HepG2 (cell line): ENCODE measurements at regions not wholly inside any gene's neighbourhood (a gene's known extent, or its start where the extent isn't known, plus 50 kb on each side); places are given as distances from the start of the nearest gene placed in this dataset.
"Not testable (repeated sequence)": the region's sequence is repeated elsewhere in the genome, so short reads cannot be mapped to it uniquely, and the experiment has no call there.

Source experiments
- ATAC-seq: fragments of 200-7000 bp; cut with Tn5 transposase; 3 replicates; pipeline ENCODE4 v1.9.1; 2020; ENCODE audit warnings: mild to moderate bottlenecking, moderate library complexity
- BruUV-seq: library from RNA; stranded (reverse); fragments of 400-500 nt; replicated peaks from 2 replicates; lab custom pipeline; 2021; lab: Mats Ljungman, UMichigan
- CTCF ChIA-PET: fragments of 300-600 bp; formaldehyde crosslinking; extraction: SDS; loops from one replicate; lab custom pipeline; 2021; ENCODE audit warnings: low total read pairs, inconsistent platforms, low intra/inter-chr PET ratio; lab: Yijun Ruan, JAX
- POLR2A ChIA-PET: fragments of 350-600 bp; sonication (Branson Sonifier 250); formaldehyde crosslinking; loops from one replicate; lab custom pipeline; 2020; ENCODE audit warnings: antibody characterized with exemption, inconsistent platforms; lab: Yijun Ruan, JAX
- DNase-seq: peaks from one replicate; pipeline ENCODE4 v3.0.0-alpha.2; 2015; ENCODE audit warnings: low spot score
- FAIRE-seq: peaks from 3 replicates; lab custom pipeline; 2011; peaks lifted over from hg19 to GRCh38; lab: Jason Lieb, UNC
- H2AFZ ChIP-seq: one replicate; pipeline ENCODE4 v1.6.1; 2011; ENCODE audit warnings: low read length, inconsistent platforms
- H3K27ac ChIP-seq: fragments of 300-600 bp; 3 replicates; pipeline ENCODE4 v1.8.0; 2011; ENCODE audit warnings: mixed run types, mild to moderate bottlenecking, mixed read lengths, low read length, inconsistent platforms; ENCODE audit not compliant: insufficient read depth; ENCODE audit errors: extremely low read length
- H3K27me3 ChIP-seq, 2 experiments: fragments of 200-600 bp in 1 of 2; 2 replicates in 1 of 2; 3 replicates in 1 of 2; pipeline versions ENCODE4 v1.6.0 to v1.8.0; 2011; ENCODE audit warnings: low read length in 2 of 2, mild to moderate bottlenecking in 2 of 2, moderate library complexity in 2 of 2, inconsistent platforms in 1 of 2; ENCODE audit not compliant: insufficient read depth in 2 of 2, control insufficient read depth in 1 of 2
- H3K36me3 ChIP-seq, 2 experiments: fragments of 200-600 bp in 1 of 2; replicated peaks in 1 of 2; 2 replicates in 1 of 2; 3 replicates in 1 of 2; pipeline versions ENCODE4 v1.5.1 to v1.8.0; 2011; ENCODE audit warnings: low read length in 2 of 2, inconsistent platforms in 1 of 2; ENCODE audit not compliant: insufficient read depth in 2 of 2, control insufficient read depth in 1 of 2
- H3K4me1 ChIP-seq: 2 replicates; pipeline ENCODE4 v1.5.1; 2012; ENCODE audit warnings: low read length, inconsistent platforms; ENCODE audit not compliant: insufficient read depth
- H3K4me2 ChIP-seq: 2 replicates; pipeline ENCODE4 v1.6.0; 2011; ENCODE audit warnings: low read depth, low read length, inconsistent platforms
- H3K4me3 ChIP-seq, 3 experiments: fragments of 200-600 bp in 1 of 3; sonication (generic), shearing (Covaris generic) in 1 of 3; replicated peaks in 1 of 3; 2 replicates each; pipeline ENCODE4 v1.5.1; 2011 to 2016; ENCODE audit warnings: low read length in 3 of 3, inconsistent platforms in 2 of 3, low read depth in 2 of 3, mild to moderate bottlenecking in 2 of 3, control low read depth in 1 of 3, mixed read lengths in 1 of 3; ENCODE audit not compliant: insufficient read depth in 1 of 3
- H3K79me2 ChIP-seq: one replicate; pipeline ENCODE4 v1.6.1; 2011; ENCODE audit warnings: low read length, inconsistent platforms; ENCODE audit not compliant: insufficient read depth
- H3K9ac ChIP-seq: 2 replicates; pipeline ENCODE4 v1.6.0; 2011; ENCODE audit warnings: mild to moderate bottlenecking, low read depth, low read length, inconsistent platforms; ENCODE audit not compliant: insufficient read depth
- H3K9me3 ChIP-seq: 2 replicates; pipeline ENCODE4 v1.5.1; 2012; ENCODE audit warnings: mild to moderate bottlenecking, low read length
- H4K20me1 ChIP-seq: 2 replicates; pipeline ENCODE4 v1.6.0; 2011; ENCODE audit warnings: inconsistent platforms, mild to moderate bottlenecking, low read length, moderate library complexity; ENCODE audit not compliant: insufficient read depth
- FOSL2 ChIP-seq: sonication (generic); formaldehyde crosslinking; IDR thresholded peaks from 2 replicates; pipeline ENCODE4 v1.4.0; 2020; ENCODE audit warnings: missing genetic modification reagents
- HNF4A ChIP-seq: sonication (generic); formaldehyde crosslinking; IDR thresholded peaks from 2 replicates; pipeline ENCODE4 v1.4.0; 2020; ENCODE audit warnings: missing genetic modification reagents
- MBD4 ChIP-seq: IDR thresholded peaks from 2 replicates; pipeline ENCODE4 v1.6.1; 2012; ENCODE audit warnings: low read length, inconsistent platforms, borderline replicate concordance
- SIN3B ChIP-seq: fragments of 150-350 bp; IDR thresholded peaks from 2 replicates; pipeline ENCODE4 v1.6.1; 2014; ENCODE audit warnings: low read length
- SP2 ChIP-seq: sonication (generic); formaldehyde crosslinking; IDR thresholded peaks from 2 replicates; pipeline ENCODE4 v1.5.1; 2020; ENCODE audit warnings: mild to moderate bottlenecking, missing genetic modification reagents
- YY1 ChIP-seq: IDR thresholded peaks from 2 replicates; pipeline ENCODE4 v1.6.1; 2011; ENCODE audit warnings: low read length, low read depth, moderate library complexity, mild to moderate bottlenecking; ENCODE audit not compliant: insufficient read depth, insufficient replicate concordance
- ZBTB8A ChIP-seq: sonication (generic); formaldehyde crosslinking; IDR thresholded peaks from 2 replicates; pipeline ENCODE4 v1.4.0; 2020; ENCODE audit warnings: mild to moderate bottlenecking, low read depth, missing genetic modification reagents, borderline replicate concordance
- ZNF3 ChIP-seq: IDR thresholded peaks from 2 replicates; pipeline ENCODE4 v1.7.0; 2017; ENCODE audit warnings: inconsistent platforms
- ZNF543 ChIP-seq: sonication (generic); formaldehyde crosslinking; IDR thresholded peaks from 2 replicates; pipeline ENCODE4 v1.4.0; 2020; ENCODE audit warnings: mild to moderate bottlenecking, missing genetic modification reagents
- ZNF562 ChIP-seq: sonication (generic); formaldehyde crosslinking; IDR thresholded peaks from 2 replicates; pipeline ENCODE4 v1.8.0; 2022; ENCODE audit warnings: missing genetic modification reagents, borderline replicate concordance
- ZNF644 ChIP-seq: IDR thresholded peaks from 2 replicates; pipeline ENCODE4 v1.6.1; 2016; ENCODE audit warnings: low read depth
- WGBS: methylation state at CpG from one replicate; pipeline ENCODE4 v1.1.6; 2017; ENCODE audit warnings: low lambda C conversion rate; 5-methylcytosine and 5-hydroxymethylcytosine counted together
- in situ Hi-C: cut with HindIII; loops from 2 replicates; pipeline ENCODE4 v1.10.0; 2017; ENCODE audit warnings: low pct_unique_long_range_greater_than_20kb; ENCODE audit not compliant: extremely low pct_ligation_motif_present
- intact Hi-C: fragments of 100-400 bp; cut with micrococcal nuclease; formaldehyde crosslinking; loops from one replicate; pipeline ENCODE4 v1.10.0; 2022; ENCODE audit not compliant: unreplicated experiment

DNA sequence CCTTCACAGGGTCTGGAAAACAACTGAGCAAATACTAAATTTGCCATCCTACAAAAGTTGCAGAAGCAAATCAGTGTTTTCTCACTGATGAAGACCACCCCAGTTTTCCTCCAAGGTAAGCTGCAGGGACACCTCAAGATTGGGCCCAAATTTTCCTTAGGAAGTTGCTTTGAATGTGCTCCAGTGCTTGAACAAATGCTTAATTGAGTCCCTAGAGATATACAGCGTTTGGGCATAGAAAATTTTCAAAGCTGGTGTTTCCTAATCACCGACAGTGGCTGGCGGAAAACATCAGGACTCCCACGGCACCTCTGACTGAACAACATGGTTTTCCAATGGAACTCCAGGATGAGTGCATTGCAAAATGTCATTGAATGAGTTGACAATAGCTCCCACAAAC is 92.5 kb upstream of the HMGA2 start:
- H4K20me1 ChIP-seq, result no peaks in the 10 kb centered on the region
- H3K4me1 ChIP-seq, result peaks cover 7% of the 10 kb centered on the region; the same call in 1 of the 2 replicates
- H3K9me3 ChIP-seq, result no peaks in the 10 kb centered on the region
- peaks cover 3 to 48% of the 10 kb centered on the region in 2 experiments; a peak in 3 of 5 replicates for H3K27me3 ChIP-seq
- in situ Hi-C loops, result no loop called here
- no peak overlapping the region for H2AFZ ChIP-seq
- H3K9ac ChIP-seq, result no peak overlapping the region
- no peak for TF ChIP-seq SP2 (CRISPR knock-in tag)
- BruUV-seq, result no TSS peak
- intact Hi-C loops, result no loop called here
- ChIA-PET CTCF (no interaction called here), POLR2A (no interaction called here)
- ATAC-seq (no peak), FAIRE-seq (no peak), DNase-seq (no peak)
- H3K27ac ChIP-seq, result no peak overlapping the region
- no peaks in the 10 kb centered on the region for H3K36me3 ChIP-seq
- WGBS, result 30% methylated on average over 2 of the region's 4 CpGs
- H3K4me2 ChIP-seq, result no peak overlapping the region
- H3K4me3 ChIP-seq, result no peak overlapping the region
- no peaks in the 10 kb centered on the region for H3K79me2 ChIP-seq

DNA sequence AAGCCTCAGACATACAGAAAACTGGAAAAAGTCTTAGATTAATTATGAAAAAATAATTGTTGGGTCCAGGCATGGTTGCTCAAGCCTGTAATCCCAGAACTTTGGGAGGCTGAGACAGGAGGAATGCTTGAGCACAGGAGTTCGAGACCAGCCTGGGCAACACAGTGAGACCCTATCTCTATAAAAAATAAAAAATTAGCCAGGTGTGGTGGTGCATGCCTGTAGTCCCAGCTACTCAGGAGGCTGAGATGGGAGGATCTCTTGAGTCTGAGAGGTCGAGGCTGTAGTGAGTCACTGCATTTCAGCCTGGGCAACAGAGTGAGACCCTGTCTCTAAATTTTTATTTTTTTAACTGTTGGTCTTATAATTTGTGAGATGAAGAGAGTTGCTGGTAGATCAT is 90.6 kb upstream of the HMGA2 start:
- ATAC-seq, H3K27ac ChIP-seq, H3K9me3 ChIP-seq, H3K36me3 ChIP-seq, in situ Hi-C loops, CTCF ChIA-PET, H3K4me3 ChIP-seq, H3K4me2 ChIP-seq, H3K4me1 ChIP-seq, DNase-seq, POLR2A ChIA-PET, H3K9ac ChIP-seq, H3K79me2 ChIP-seq, H4K20me1 ChIP-seq, FAIRE-seq, intact Hi-C loops, H2AFZ ChIP-seq, BruUV-seq: not testable (repeated sequence)
- WGBS, result 0% methylated on average over 2 of the region's 2 CpGs
- H3K27me3 ChIP-seq, result peaks cover 3 to 37% of the 10 kb centered on the region in 2 experiments; a peak in 3 of 5 replicates

DNA sequence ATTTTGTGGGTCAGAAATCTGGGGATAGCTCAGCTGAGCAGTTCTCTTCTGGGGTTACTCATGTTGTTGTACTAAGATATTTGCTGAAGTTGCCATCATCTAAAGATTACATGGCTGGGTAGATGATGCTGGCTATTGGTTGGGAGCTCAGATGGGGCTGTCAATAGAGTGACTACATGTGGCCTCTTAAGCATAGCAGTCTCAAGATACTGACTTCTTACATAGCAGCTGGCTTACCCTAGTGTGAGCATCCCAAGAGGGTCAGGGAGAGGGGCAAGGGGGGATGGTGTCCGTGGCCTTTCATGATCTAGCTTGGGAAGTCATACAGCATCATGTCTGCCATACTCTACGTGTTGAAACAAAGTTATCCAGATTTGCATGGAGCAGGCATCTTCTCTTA is 90.1 kb upstream of the HMGA2 start:
- Histone ChIP-seq H3K9ac (no peak overlapping the region), H3K4me2 (no peak overlapping the region), H3K27me3 (peaks cover 3 to 31% of the 10 kb centered on the region in 2 experiments; a peak in 3 of 5 replicates), H3K9me3 (no peaks in the 10 kb centered on the region), H4K20me1 (no peaks in the 10 kb centered on the region), H3K27ac (no peak overlapping the region), H3K36me3 (no peaks in the 10 kb centered on the region), H3K4me3 (no peak overlapping the region), H3K4me1 (no peaks in the 10 kb centered on the region), H3K79me2 (no peaks in the 10 kb centered on the region), H2AFZ (no peak overlapping the region)
- intact Hi-C loops, result no loop called here
- BruUV-seq, result no TSS peak
- ChIA-PET POLR2A (no interaction called here), CTCF (no interaction called here)
- in situ Hi-C loops, result no loop called here
- FAIRE-seq (no peak), DNase-seq (no peak), ATAC-seq (no peak)
- WGBS, result 0% methylated on average over 2 of the region's 2 CpGs
- no peak for TF ChIP-seq FOSL2 (CRISPR knock-in tag)
- TF ChIP-seq ZBTB8A, result no peak
- no peak for TF ChIP-seq YY1
- no peak for TF ChIP-seq ZNF3
- no peak for TF ChIP-seq SIN3B
- TF ChIP-seq ZNF644 (CRISPR knock-in tag), result no peak
- TF ChIP-seq ZNF543 (CRISPR knock-in tag), result no peak
- TF ChIP-seq ZNF562 (CRISPR knock-in tag), result no peak
- no peak for TF ChIP-seq HNF4A
- TF ChIP-seq MBD4, result no peak
